ENCODE measurements at regions not wholly inside any gene's neighbourhood (a gene's known extent, or its start where the extent isn't known, plus 50 kb on each side); places are given as distances from the start of the nearest gene placed in this dataset.
A peak's percentile ranks its signal among the peaks of the same experiment; 100 is the strongest.

- Histone ChIP-seq H2AFZ (no peak overlapping the region), H3K4me3 (no peak overlapping the region), H3K4me1 (ENCODE audit: insufficient read depth) (peaks cover 15% of the 10 kb centered on the region), H3K4me2 (no peak overlapping the region), H4K20me1 (ENCODE audit: insufficient read depth, poor library complexity, severe bottlenecking) (no peaks in the 10 kb centered on the region), H3K79me2 (no peaks in the 10 kb centered on the region), H3K9me3 (ENCODE audit: low read depth) (no peaks in the 10 kb centered on the region), H3K36me3 (replicated peaks; ENCODE audit: insufficient read depth, low read depth) (no peaks in the 10 kb centered on the region), H3K27me3 (no peaks in the 10 kb centered on the region), H3K9me2 (replicated peaks; ENCODE audit: insufficient read depth) (no peaks in the 10 kb centered on the region), H3K27ac (peak overlapping the region; percentile 9)
- 81% methylated on average over 2 of the region's 2 CpGs for WGBS (ENCODE audit: low lambda C conversion rate, missing lambda C conversion rate)
- DNase-seq (ENCODE audit: low spot score): no peak
- TF ChIP-seq CTCF (IDR thresholded peaks at IDR 0.05; ENCODE audit: poor library complexity) (no peak), EZH2 (IDR thresholded peaks at IDR 0.05; ENCODE audit: borderline replicate concordance) (no peak), EZH2phosphoT487 (IDR thresholded peaks at IDR 0.05; ENCODE audit: low read depth, severe bottlenecking, unreplicated experiment) (no peak)
Observed at GRCh38 chr2:38436227-38436664, 59.2 kb upstream of the ATL2 start.

GRCh38 chr2:38435775-38436174 lies 58.7 kb upstream of the ATL2 start:
- Histone ChIP-seq H3K79me2 (no peaks in the 10 kb centered on the region), H4K20me1 (ENCODE audit: insufficient read depth, poor library complexity, severe bottlenecking) (no peaks in the 10 kb centered on the region), H3K27me3 (no peaks in the 10 kb centered on the region), H3K36me3 (replicated peaks; ENCODE audit: insufficient read depth, low read depth) (no peaks in the 10 kb centered on the region), H3K4me2 (no peak overlapping the region), H3K9me3 (ENCODE audit: low read depth) (no peaks in the 10 kb centered on the region), H3K4me3 (no peak overlapping the region), H2AFZ (no peak overlapping the region), H3K27ac (no peak overlapping the region), H3K9me2 (replicated peaks; ENCODE audit: insufficient read depth) (no peaks in the 10 kb centered on the region), H3K4me1 (ENCODE audit: insufficient read depth) (peaks cover 12% of the 10 kb centered on the region)
- DNase-seq (ENCODE audit: low spot score): no peak
- 59% methylated on average over 2 of the region's 2 CpGs for WGBS (ENCODE audit: low lambda C conversion rate, missing lambda C conversion rate)
- no peak for TF ChIP-seq EZH2phosphoT487 (IDR thresholded peaks at IDR 0.05; ENCODE audit: low read depth, severe bottlenecking, unreplicated experiment)
- TF ChIP-seq EZH2 (IDR thresholded peaks at IDR 0.05; ENCODE audit: borderline replicate concordance): no peak
- TF ChIP-seq CTCF (IDR thresholded peaks at IDR 0.05; ENCODE audit: poor library complexity): no peak

- Histone ChIP-seq H2AFZ (no peak overlapping the region), H3K9me2 (replicated peaks; ENCODE audit: insufficient read depth) (no peaks in the 10 kb centered on the region), H3K4me3 (no peak overlapping the region), H3K79me2 (no peaks in the 10 kb centered on the region), H3K4me2 (no peak overlapping the region), H3K36me3 (replicated peaks; ENCODE audit: insufficient read depth, low read depth) (no peaks in the 10 kb centered on the region), H4K20me1 (ENCODE audit: insufficient read depth, poor library complexity, severe bottlenecking) (no peaks in the 10 kb centered on the region), H3K27ac (no peak overlapping the region), H3K27me3 (no peaks in the 10 kb centered on the region), H3K4me1 (ENCODE audit: insufficient read depth) (peaks cover 9% of the 10 kb centered on the region), H3K9me3 (ENCODE audit: low read depth) (no peaks in the 10 kb centered on the region)
- TF ChIP-seq EZH2phosphoT487 (IDR thresholded peaks at IDR 0.05; ENCODE audit: low read depth, severe bottlenecking, unreplicated experiment) (no peak), CTCF (IDR thresholded peaks at IDR 0.05; ENCODE audit: poor library complexity) (no peak), EZH2 (IDR thresholded peaks at IDR 0.05; ENCODE audit: borderline replicate concordance) (no peak)
- no peak for DNase-seq (ENCODE audit: low spot score)
Observed at GRCh38 chr2:38434595-38434994, 57.5 kb upstream of the ATL2 start.

- no peak overlapping the region for H3K4me3 ChIP-seq
- H3K27ac ChIP-seq: no peak overlapping the region
- TF ChIP-seq CTCF (IDR thresholded peaks at IDR 0.05; ENCODE audit: poor library complexity): no peak
- no peak for TF ChIP-seq EZH2 (IDR thresholded peaks at IDR 0.05; ENCODE audit: borderline replicate concordance)
- no peak for TF ChIP-seq EZH2phosphoT487 (IDR thresholded peaks at IDR 0.05; ENCODE audit: low read depth, severe bottlenecking, unreplicated experiment)
- DNase-seq (ENCODE audit: low spot score): no peak
- H3K36me3 ChIP-seq (replicated peaks; ENCODE audit: insufficient read depth, low read depth): no peaks in the 10 kb centered on the region
- H3K9me3 ChIP-seq (ENCODE audit: low read depth): no peaks in the 10 kb centered on the region
- peaks cover 6% of the 10 kb centered on the region for H3K4me1 ChIP-seq (ENCODE audit: insufficient read depth)
- no peaks in the 10 kb centered on the region for H4K20me1 ChIP-seq (ENCODE audit: insufficient read depth, poor library complexity, severe bottlenecking)
- H2AFZ ChIP-seq: no peak overlapping the region
- H3K79me2 ChIP-seq: no peaks in the 10 kb centered on the region
- WGBS (ENCODE audit: low lambda C conversion rate, missing lambda C conversion rate): 94% methylated on average over 1 of the region's 1 CpG
- no peak overlapping the region for H3K4me2 ChIP-seq
- H3K27me3 ChIP-seq: no peaks in the 10 kb centered on the region
- no peaks in the 10 kb centered on the region for H3K9me2 ChIP-seq (replicated peaks; ENCODE audit: insufficient read depth)
Observed at GRCh38 chr2:38433607-38433975, 56.5 kb upstream of the ATL2 start.

All from hepatocyte (in vitro differentiated cells).